ENCODE measurements at regions not wholly inside any gene's neighbourhood (a gene's known extent, or its start where the extent isn't known, plus 50 kb on each side); places are given as distances from the start of the nearest gene placed in this dataset.

DNA sequence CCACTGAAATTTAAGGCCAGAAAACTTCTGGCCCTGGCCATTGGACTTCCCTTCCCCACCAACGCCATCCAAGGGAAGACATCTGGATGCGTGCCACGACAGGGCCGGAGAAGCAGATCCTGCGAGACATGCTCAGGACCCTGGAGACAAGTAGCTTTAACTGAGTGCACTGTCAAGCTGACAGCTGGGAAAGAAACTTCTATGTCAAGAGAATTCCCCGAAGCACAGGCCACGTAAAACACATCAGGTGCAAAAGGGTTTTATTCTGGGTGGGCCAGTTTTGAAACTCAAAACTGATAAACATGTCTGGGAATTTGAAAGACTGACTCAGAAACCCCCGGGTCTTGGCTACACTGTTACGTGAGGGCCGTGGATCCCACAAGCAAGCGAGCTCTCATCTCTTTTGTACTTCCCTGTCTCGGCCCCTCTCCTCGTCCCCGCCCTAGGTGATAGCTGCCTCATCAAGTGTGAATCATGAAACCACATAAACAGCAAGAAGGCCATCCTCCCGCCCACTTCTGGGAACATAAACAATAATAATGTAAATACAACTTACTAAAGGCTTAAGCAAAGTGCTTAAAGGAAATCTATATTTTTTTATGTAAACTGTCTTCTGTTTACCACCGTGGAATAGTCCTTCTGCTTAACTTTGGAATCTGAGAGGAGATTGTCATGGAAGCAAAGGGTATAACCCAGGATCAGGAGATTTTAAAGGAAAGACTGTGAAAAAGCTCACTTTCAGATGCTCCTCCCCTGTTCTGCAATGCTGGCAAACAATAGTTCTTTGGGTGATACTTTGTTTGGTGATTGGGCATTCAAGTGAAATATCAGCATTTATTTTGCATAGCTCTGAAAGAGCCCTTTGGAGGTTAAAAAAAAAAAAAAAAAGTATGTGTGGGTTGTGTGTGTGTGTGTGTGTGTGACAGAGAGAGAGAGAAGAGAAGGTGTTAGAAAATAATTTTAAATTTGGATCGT, 406.0 kb upstream of the MAF start:
- no peak overlapping the region for H3K4me3 Mint-ChIP-seq (ENCODE audit: unreplicated experiment)
- peak overlapping the region; percentile 42 for H3K27ac Mint-ChIP-seq (ENCODE audit: unreplicated experiment)
- TF ChIP-seq, protein P1, sequence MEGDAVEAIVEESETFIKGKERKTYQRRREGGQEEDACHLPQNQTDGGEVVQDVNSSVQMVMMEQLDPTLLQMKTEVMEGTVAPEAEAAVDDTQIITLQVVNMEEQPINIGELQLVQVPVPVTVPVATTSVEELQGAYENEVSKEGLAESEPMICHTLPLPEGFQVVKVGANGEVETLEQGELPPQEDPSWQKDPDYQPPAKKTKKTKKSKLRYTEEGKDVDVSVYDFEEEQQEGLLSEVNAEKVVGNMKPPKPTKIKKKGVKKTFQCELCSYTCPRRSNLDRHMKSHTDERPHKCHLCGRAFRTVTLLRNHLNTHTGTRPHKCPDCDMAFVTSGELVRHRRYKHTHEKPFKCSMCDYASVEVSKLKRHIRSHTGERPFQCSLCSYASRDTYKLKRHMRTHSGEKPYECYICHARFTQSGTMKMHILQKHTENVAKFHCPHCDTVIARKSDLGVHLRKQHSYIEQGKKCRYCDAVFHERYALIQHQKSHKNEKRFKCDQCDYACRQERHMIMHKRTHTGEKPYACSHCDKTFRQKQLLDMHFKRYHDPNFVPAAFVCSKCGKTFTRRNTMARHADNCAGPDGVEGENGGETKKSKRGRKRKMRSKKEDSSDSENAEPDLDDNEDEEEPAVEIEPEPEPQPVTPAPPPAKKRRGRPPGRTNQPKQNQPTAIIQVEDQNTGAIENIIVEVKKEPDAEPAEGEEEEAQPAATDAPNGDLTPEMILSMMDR (IDR thresholded peaks at IDR 0.05) = no peak
- H3K4me1 Mint-ChIP-seq (ENCODE audit: low read depth) = peaks cover 14% of the 10 kb centered on the region
- DNase-seq (ENCODE audit: low spot score) = no peak
- H3K9me3 Mint-ChIP-seq (ENCODE audit: low read depth) = peaks cover 4% of the 10 kb centered on the region
- H3K27me3 Mint-ChIP-seq (ENCODE audit: low read depth) = no peaks in the 10 kb centered on the region
- H3K36me3 Mint-ChIP-seq (ENCODE audit: low read depth) = no peaks in the 10 kb centered on the region

DNA sequence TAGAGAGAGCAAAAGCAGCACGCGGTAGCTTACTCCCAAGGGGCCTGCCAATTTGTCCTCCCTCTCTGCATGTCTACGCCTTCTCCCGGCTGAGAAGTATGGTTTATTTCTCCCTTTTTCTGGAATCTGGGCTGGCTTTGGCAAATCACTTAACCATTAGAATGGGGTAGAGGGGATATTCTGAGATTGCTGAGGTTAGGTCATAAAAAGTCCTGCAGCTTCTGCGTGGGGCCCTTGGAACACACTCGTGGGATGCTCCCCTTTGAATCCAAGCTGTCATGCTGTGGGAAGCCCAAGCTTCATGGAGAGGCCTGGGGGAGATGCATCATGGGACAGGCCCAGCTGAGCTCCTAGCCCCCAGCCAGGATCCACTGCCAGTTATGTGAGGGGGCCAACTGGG, 403.6 kb upstream of the MAF start:
- Mint-ChIP-seq H3K27me3 (ENCODE audit: low read depth) (no peaks in the 10 kb centered on the region), H3K4me1 (ENCODE audit: low read depth) (peaks cover 14% of the 10 kb centered on the region), H3K27ac (ENCODE audit: unreplicated experiment) (no peak overlapping the region), H3K9me3 (ENCODE audit: low read depth) (peaks cover 4% of the 10 kb centered on the region), H3K4me3 (ENCODE audit: unreplicated experiment) (no peak overlapping the region), H3K36me3 (ENCODE audit: low read depth) (no peaks in the 10 kb centered on the region)
- TF ChIP-seq, protein P1 (IDR thresholded peaks at IDR 0.05) = no peak
- no peak for DNase-seq (ENCODE audit: low spot score)

DNA sequence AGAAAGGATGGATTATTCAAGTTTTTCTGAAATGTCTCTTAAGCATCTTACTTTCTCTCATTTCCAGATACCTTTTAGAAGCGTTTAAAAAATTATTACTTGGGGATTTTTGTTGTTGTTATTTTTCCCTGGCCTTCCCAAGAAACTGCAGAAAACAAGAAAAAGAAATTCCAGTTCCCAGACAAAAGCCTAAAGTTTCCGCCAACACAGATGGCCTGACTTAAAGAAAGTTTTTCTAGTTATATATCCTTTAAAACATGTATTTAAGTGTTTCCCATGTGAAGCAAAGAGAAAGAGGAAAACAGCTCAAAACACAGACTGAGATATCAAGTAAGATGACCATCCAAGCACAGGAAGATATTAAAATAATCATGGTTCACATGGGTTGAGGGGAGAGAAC, 401.7 kb upstream of the MAF start:
- Mint-ChIP-seq H3K9me3 (ENCODE audit: low read depth) (peaks cover 4% of the 10 kb centered on the region), H3K4me1 (ENCODE audit: low read depth) (peaks cover 13% of the 10 kb centered on the region), H3K27me3 (ENCODE audit: low read depth) (no peaks in the 10 kb centered on the region), H3K4me3 (ENCODE audit: unreplicated experiment) (no peak overlapping the region), H3K27ac (ENCODE audit: unreplicated experiment) (no peak overlapping the region), H3K36me3 (ENCODE audit: low read depth) (no peaks in the 10 kb centered on the region)
- no peak for DNase-seq (ENCODE audit: low spot score)
- TF ChIP-seq, protein P1 (IDR thresholded peaks at IDR 0.05) = no peak

DNA sequence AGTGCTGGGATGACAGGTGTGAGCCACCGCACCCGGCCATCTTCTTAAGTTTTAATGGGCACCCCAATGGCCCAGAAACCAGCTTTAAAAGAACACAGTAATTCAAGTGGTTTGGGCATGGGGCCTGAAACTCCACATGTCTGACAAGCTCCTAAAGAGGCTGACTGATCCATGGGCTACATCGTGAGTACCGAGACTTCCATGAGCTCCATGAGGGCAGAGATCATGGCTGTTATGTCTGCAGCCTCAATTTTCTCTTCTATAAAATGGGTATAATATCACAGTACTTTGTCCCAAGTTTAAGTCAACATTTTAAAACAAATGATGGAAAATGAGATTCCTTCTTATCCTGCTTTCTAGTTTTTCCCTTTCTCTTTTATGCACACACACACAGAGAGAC, 397.6 kb upstream of the MAF start:
- Mint-ChIP-seq H3K27me3 (ENCODE audit: low read depth) (no peaks in the 10 kb centered on the region), H3K4me3 (ENCODE audit: unreplicated experiment) (no peak overlapping the region), H3K9me3 (ENCODE audit: low read depth) (no peaks in the 10 kb centered on the region), H3K27ac (ENCODE audit: unreplicated experiment) (no peak overlapping the region), H3K36me3 (ENCODE audit: low read depth) (no peaks in the 10 kb centered on the region), H3K4me1 (ENCODE audit: low read depth) (no peaks in the 10 kb centered on the region)
- DNase-seq (ENCODE audit: low spot score) = no peak
- TF ChIP-seq, protein P1 (IDR thresholded peaks at IDR 0.05) = no peak

DNA sequence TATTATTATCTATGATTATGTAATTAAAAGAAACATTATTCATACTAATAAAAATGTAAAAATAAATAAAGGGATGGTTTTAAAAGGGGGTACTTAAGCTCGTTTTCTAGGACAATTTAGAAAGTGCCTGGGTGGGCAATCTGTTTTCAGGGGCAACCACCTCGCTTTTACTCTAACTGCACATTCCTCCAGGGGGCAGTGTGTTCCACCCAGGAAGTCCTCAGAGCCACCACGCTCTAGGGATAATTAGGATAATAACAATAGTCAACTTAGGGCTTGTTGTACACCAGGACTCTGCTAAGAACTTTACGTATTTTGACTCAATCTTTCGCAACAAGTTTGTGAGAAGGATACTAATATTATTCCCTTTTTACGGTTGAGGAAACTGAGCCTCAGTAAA, 396.7 kb upstream of the MAF start:
- TF ChIP-seq, protein P1 (IDR thresholded peaks at IDR 0.05) = peak; percentile 76
- Mint-ChIP-seq H3K9me3 (ENCODE audit: low read depth) (no peaks in the 10 kb centered on the region), H3K27me3 (ENCODE audit: low read depth) (no peaks in the 10 kb centered on the region), H3K4me1 (ENCODE audit: low read depth) (no peaks in the 10 kb centered on the region), H3K4me3 (ENCODE audit: unreplicated experiment) (no peak overlapping the region), H3K27ac (ENCODE audit: unreplicated experiment) (no peak overlapping the region), H3K36me3 (ENCODE audit: low read depth) (no peaks in the 10 kb centered on the region)
- DNase-seq (ENCODE audit: low spot score) = no peak
